Epidermal melanocyte (primary cell): ENCODE measurements at regions not wholly inside any gene's neighbourhood (a gene's known extent, or its start where the extent isn't known, plus 50 kb on each side); places are given as distances from the start of the nearest gene placed in this dataset.

Experiments used
- DNase-seq: peaks from one replicate; pipeline ENCODE4 v3.0.0; 2011; ENCODE audit warnings: low spot score; ENCODE audit not compliant: insufficient read length

DNA sequence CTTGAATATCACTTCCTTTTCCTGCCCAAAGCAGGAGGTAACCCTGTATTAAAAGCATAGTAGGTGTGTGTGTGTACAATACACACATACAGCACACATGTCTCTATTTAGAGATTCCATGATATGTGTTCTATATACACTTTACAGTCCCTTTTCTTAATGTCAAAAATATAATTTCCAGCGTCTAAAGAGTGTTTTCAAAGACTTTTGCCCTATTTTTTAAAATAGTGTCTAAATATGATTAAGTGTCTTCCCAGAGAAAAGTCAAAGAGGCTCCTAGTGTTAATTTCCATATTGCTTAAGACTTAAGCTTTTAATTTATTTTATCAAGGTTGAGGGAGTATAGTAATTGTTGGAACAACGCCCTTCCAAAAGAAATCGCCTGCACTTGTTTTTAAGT is 420.3 kb upstream of the POU3F3 start:
- no peak for DNase-seq

- DNase-seq: no peak
Observed at GRCh38 chr2:104434318-104434792, 419.6 kb upstream of the POU3F3 start.

DNA sequence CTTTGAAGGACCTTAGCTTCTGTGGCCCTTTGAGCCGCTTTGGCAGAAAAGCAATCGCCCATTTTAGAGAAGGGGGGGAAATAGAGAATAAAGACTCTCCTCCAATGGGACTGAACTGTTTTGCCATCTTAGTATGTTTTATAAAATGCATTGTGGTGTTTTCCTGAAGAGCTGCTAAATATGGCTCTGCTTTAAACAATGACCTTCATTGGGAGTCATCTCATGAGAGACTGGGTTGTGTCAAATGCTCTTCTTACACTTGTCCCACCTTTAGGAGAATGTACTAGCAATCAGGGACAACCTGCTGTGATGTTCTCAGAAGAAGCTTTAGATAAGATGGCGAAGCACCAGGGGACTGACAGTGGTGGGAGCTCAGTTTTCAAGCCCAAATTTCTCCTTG is 418.9 kb upstream of the POU3F3 start:
- DNase-seq: no peak

GRCh38 chr2:104438481-104438880 is 415.4 kb upstream of the POU3F3 start:
- DNase-seq: no peak

- DNase-seq: no peak
Observed at GRCh38 chr2:104443145-104443544, 410.8 kb upstream of the POU3F3 start.

DNA sequence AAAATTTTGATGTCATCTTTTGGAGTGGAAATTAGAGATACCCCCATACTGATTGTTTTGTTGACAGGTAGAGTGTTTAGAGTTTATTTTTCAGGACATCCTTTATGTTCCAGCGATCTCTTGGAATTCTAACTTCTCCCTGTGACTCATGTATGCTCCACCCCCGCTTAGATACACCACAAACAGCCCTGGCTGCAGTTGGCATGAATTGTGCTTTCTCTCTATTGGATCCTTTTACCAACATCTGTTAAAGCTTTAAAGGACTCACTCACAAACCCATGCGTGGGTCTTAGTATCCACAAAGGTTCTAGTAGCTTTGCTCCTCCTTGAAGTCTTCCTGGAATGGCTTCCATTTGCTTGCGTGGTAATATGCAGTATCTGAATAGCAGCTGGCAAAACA is 409.5 kb upstream of the POU3F3 start:
- DNase-seq: no peak

- DNase-seq: no peak
Observed at GRCh38 chr2:104444889-104445288, 409.0 kb upstream of the POU3F3 start.

DNA sequence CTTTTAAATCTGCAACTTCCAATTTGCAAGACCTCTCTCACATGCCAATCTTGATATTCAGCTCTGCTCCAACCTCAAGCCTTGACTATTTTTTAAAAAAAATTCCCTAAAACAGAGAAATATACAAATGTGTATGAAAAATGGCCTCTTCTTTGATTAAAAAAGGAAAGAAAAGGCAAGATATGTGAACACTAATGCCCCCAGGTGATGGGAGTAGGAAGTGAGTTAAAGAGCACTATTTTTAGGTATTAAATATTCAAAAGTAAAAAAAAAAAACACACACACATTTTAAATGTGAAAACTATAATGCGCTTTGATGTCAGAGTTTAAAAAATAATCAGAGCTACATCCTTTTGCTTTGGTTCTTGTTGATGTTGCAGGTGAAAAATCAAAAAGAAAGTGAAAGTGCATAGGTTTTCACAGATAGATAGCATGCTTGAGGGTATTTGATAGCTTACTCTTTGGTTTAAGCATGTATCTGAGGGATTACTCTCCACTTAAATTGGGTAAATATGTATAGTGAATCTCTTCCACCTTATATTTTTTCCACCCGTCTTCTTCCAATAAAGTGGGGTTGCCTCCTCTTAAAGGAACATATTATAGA is 406.0 kb upstream of the POU3F3 start:
- no peak for DNase-seq

GRCh38 chr2:104448661-104449440 is 405.1 kb upstream of the POU3F3 start:
- DNase-seq: no peak

DNA sequence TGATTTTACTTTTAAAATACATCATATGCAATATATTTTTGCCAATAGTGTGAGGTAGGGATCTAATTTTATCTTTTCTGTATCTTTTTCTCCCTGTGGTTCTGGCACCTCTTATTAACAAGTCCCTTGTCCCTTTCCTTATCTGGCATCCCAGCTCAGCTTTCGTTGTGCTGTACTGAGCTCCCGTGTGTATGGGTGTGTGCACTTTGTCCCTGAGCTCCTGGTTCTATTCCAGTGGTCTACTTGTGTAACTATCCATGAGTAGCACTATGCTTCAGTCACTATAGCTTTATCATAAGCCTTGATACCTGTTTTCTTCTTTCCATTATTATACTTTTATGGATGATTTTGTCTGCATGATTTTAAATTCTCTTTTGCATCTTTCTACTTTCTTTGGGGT is 401.4 kb upstream of the POU3F3 start:
- DNase-seq: no peak

GRCh38 chr2:104462731-104463130 is 391.2 kb upstream of the POU3F3 start:
- no peak for DNase-seq

- no peak for DNase-seq
Observed at GRCh38 chr2:104465981-104466380, 387.9 kb upstream of the POU3F3 start.

DNA sequence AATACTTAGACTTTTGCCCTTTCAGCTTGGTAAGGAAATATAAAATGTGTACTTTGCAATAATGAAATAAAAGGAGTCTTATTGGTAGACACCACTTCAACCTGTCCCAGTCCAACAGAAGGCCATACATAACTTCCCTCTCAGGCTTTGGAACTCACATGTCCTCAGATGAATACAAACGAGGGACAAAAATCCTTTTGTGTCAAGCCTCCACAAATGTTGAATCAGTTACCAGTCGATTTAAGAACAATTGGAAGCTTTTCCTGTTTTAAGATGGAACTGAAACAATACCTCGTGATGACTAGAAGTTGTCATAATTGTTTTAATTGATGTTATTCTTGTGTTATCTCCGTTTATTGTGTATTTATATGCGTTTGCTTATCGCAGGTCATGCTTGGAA is 385.1 kb upstream of the POU3F3 start:
- no peak for DNase-seq

DNA sequence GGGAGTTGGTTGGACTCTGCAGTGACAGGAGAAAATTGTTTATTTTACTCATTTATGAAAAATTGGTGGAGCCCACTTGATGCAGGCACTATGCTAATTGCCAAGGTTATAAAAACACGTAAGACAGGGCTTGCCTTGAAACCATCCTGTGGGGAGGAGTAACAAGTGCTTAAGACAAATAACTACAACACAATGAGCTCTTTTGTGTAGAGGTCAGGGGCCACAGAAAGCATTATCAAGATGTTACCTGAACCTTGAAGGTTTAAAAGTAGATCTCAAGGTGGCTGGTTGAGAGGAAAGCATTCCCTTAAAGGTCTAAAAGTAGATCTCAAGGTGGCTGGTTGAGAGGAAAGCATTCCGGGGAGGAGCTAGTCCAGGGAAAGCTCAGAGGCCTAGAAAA is 381.8 kb upstream of the POU3F3 start:
- no peak for DNase-seq

DNA sequence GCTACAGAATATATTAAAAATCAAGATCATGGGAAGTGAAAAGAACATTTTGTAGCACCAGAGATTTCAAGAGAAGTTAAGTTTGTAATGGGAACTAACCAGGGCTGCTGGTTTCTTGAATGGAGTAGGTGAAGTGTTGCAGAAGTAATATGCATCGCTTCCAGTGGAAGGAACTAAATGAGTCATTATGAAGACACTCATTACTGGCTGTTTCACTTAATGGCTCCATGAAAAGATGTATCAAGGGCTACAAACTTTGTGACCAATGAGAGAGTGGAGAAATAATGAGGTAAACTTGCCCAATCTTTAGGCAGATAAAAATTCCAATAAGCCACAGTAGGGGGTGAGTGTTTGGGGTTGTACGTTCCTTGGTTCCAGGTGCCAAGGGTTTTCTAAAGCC is 380.4 kb upstream of the POU3F3 start:
- no peak for DNase-seq

GRCh38 chr2:104474716-104475115 is 379.2 kb upstream of the POU3F3 start:
- no peak for DNase-seq

- no peak for DNase-seq
Observed at GRCh38 chr2:104476075-104476474, 377.8 kb upstream of the POU3F3 start.

GRCh38 chr2:104476563-104476988 is 377.3 kb upstream of the POU3F3 start:
- no peak for DNase-seq

DNA sequence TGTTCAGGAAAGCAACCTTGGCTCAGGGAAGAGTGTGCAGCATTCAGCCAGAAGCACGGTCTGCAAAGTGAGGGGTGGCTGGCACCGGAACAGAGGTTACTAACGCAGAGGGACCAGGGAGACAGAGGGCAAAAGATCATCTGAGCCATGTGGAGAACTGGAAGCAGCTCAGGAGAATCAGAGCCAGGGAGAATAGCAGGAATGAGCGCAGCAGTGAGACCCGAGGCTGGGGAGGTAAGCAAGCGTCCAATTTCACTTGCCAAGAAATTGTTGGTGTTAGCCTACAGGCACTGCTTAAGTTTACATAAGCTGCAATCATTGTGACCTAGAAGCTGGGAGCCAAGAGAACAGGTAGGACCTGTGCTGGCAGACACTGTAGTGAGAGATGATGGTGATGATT is 372.6 kb upstream of the POU3F3 start:
- DNase-seq: no peak

- no peak for DNase-seq
Observed at GRCh38 chr2:104487366-104487765, 366.5 kb upstream of the POU3F3 start.

- DNase-seq: no peak
Observed at GRCh38 chr2:104493698-104494097, 360.2 kb upstream of the POU3F3 start.

- DNase-seq: no peak
Observed at GRCh38 chr2:104501342-104501741, 352.6 kb upstream of the POU3F3 start.

- no peak for DNase-seq
Observed at GRCh38 chr2:104501929-104502328, 352.0 kb upstream of the POU3F3 start.
